HG03066 (cell line): ENCODE measurements at regions not wholly inside any gene's neighbourhood (a gene's known extent, or its start where the extent isn't known, plus 50 kb on each side); places are given as distances from the start of the nearest gene placed in this dataset.
A peak's percentile ranks its signal among the peaks of the same experiment; 100 is the strongest.
"Not testable (repeated sequence)": the region's sequence is repeated elsewhere in the genome, so short reads cannot be mapped to it uniquely, and the experiment has no call there.

Experiments
- ATAC-seq: cut with Tn5 transposase; IDR thresholded peaks from one replicate; pipeline ENCODE4 v1.9.1; 2021; ENCODE audit warnings: low read depth; ENCODE audit not compliant: unreplicated experiment

DNA sequence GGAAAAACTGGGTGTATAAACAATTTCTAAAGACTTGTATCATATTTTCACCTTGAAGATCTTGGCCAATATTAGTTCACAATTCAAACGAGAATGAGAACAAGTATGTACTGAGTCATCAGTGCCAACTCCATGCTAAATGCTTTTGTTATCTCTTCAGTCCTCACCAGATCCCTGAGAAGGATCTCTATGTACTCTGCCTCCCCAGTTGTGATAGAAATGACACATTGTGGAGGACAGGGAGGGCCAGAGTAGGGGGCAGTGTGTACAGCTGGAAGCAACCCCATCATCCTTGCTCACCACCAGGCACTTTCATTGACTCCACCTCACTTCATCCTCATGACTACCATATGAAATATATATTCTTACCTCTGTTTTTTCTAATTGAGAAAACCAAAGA is 353.7 kb upstream of the SOX2 start:
- no peak for ATAC-seq

DNA sequence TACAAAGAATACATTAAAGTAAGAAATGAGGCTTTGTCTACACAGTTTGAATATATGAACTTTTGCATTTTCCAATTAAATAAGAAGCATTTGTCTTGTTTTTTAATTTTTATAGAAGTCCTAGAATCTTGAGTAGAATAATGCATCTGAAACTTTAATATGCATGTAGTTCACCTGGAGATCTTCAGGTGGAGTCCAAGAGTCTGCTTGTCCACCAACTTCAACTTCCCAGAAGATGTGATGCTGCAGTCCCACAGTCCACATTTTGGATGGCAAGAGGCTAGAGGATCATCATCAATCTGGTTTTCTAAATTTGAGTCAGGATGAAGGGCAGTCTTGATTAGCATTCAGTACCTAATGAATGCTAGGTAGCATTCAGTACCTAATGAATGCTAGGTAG is 357.6 kb upstream of the SOX2 start:
- no peak for ATAC-seq

DNA sequence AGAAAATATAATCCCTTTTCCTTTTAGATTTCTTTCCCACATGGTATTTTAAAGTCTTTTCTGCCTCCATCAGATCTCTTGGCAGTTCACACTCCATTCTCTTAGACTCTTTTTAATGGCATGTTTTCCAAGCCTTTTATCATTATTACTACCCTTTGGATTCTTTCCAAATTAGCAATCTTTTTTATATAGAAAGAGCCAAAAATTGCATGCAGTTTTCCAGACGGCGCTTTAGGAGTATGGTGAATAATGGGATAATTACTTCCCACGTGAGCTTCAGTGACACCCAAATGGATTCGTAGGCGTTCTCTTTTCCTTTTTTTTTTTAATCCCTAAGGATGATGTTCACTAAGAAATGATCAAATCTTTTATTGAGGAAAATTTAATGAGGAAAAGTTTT is 354.8 kb upstream of the DNAJC19 start:
- no peak for ATAC-seq

DNA sequence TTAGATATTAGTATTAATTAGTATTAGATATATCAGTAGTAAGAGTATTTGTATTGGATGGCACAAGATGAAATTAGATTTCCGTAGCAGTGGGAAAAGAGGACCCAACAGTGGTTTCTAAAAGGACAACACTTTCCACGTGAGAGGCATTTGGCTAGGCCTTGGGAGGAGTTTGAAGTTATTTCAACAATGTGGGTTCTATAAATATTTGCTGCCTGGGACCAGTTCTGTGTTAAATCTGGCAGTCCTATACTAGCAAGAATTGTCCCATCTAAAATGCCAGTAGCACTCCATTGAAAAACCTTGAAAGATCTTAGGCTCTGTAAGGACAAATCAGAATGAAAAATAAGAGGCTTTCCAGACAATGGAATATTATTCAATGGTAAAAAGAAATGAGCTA is 347.1 kb upstream of the DNAJC19 start:
- ATAC-seq: no peak

DNA sequence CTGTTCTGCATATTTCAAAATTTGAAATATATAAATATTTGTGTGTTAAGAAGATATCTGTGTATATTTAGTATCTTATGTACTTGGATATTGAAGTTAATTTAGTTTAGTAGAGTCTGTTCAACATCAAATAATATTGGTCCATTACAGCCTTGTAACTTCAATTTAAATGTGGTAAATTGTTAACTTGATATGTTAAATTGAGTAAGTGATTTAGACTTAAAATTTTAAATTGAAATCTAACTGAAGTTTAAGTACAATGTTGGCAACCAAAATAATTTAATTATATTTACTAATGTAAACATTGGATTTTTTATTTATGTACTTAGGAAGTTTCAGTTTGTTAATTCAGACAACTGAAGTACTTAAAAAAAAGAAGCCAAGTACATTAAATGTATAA is 343.9 kb upstream of the DNAJC19 start:
- ATAC-seq: no peak

DNA sequence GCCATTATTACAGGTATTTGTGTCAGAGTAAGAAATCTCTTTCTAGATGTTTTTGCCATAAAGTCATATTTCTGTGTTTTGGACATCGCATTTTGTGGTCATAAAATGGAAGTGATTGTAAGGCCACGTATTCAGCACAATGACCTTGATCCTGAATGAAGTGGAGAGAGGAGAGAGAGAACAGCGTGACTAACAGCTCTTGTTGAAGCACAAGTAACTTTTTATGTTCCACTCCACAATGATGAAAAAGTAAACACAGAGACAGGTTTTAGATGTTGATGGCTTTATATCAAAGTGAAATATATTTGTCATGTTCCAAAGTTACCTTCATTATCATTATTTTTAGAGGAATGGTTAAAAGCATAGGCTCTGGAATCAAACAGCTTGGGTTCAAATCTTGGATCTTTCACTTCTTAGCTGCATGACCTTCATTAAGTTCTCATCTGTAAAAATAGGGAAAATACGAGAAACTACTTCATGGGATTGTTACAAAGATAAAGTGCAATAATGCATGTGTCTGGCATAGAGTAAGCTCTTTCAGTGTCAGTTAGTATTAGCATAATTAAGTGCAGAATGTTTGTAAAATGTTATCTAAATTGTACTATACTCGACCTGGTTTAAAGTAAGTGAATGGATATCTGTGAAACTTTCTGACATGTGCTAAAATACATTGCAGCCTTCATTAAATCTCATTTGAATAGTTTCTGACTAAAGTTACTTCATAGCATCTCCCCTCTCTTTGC is 341.5 kb upstream of the DNAJC19 start:
- no peak for ATAC-seq

DNA sequence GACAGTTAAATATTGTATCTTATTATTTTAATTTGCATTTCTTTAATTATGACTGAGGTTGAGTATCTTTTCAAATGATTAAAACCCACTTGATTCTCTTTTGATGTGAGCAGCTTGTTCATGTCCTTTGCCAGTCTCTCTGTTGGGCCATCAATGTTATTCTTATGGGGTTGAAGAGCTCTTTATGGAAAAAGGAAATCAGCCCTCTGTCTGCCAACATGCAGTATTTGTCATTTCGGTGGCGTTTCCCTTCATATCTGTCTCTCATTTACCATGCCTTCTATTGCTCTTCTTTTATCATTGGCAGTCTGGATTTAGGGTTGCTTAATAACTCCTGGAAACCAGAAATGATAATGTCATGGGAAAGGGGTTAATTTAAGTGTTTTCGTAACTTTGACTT is 340.7 kb upstream of the DNAJC19 start:
- no peak for ATAC-seq

DNA sequence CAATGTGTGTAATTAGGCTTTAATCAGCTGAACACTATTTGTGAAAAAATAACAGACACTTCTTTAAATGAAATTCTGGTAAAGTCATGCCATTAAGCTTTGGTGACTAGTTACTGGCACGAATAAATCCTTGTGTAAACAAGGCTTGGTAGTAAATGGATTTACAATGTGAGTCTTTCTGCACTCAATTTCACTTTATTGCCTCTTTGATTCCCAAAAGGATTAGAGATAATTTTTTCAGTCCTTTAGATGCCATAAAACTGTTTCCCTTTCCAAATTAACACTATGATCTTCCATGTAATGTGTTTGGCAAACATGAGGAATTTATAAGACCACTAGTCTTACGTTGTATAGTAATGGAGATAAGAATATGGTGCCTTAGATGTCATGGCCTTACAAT is 339.5 kb upstream of the DNAJC19 start:
- ATAC-seq: no peak

DNA sequence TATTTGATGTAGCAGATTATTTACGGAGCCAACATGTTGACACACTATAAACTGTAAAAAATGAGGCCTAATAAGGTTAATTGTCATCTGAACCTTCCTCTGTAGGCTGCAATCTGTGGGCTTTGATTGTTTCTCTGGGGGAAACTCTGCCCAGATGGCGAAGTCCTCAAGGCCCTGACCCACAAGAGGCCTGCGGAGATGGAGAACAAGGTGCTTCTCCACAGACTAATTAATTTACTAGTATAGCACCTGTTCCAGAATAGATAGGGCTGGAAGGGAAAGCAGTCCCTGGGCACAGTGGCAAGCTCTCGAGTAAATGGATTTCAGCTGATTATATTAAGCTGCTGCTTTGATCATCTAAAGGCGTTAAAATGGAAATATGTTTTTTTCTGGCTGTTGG is 338.8 kb upstream of the DNAJC19 start:
- ATAC-seq: no peak

DNA sequence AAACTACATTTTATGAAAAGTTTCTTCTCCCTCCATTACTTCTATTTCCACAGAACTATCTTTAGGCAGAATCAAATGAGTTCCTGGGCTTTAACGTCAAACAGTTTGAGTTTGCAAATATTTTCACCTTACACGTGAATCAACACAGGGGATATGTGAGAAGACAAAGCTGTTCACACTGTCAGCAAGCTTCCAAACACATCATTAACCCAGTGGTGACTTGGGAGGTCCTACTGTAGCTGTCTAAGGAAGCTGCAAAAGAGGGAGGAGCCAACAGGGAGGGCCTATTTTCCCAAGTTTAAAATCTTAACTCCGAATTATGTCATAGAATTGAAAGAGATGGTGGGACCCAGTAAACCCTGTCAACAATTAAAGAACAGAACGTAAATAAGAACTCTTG is 337.8 kb upstream of the DNAJC19 start:
- ATAC-seq: no peak

DNA sequence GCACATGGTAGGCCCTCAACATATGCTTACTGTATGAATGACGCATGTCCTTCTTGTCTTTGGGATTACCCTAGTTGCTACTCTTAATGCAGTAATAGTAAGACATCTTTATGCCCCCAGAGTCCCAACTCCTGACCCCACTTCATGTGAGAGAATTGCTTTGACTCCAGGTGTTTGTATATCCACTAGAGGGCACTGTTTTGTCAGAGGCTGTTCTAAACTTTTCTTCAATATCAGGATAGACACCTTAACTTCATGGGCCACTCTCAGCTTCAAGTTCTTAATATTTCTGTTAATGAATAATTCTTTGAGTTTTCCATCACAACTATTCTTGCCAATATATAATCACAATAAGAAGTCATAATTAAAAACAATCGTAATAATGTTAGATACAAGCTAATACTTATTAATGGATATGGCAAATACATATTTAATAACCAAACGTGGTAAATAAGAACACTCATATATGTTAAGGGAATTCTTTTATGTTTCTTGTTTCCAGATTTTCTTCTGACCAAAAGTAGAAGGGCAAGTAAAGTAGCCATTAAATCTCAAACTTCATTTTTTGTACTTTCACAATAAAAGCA is 337.2 kb upstream of the DNAJC19 start:
- ATAC-seq: peak; percentile 68

DNA sequence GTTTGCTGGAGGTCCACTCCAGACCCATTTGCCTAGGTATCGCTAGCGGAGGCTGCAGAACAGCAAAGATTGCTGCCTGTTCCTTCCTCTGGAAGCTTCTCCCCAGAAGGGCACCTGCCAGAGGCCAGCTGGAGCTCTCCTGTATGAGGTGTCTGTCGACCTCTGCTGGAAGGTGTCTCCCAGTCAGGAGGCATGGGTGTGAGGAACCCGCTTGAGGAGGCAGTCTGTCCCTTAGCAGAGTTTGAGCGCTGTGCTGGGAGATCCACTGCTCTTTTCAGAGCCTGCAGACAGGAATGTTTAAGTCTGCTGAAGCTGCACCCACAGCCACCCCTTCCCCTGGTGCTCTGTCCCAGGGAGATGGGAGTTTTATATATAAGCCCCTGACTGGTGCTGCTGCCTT is 335.0 kb upstream of the DNAJC19 start:
- not testable (repeated sequence) for ATAC-seq

DNA sequence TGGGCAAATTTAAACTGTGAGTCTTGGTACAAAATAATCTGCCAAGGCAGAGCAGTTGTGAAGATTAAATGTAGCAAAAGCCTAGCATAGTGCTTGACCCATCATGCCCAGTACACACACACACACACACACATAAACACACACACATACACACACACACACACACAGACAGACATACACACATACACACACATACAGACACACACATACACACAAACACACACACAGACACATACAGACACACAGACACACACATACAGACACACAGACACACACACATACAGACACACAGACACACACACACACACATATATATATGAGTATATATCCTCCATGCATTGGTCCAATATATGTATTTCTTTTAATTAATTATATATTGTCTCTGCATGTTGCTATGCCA is 328.8 kb upstream of the DNAJC19 start:
- ATAC-seq: no peak

DNA sequence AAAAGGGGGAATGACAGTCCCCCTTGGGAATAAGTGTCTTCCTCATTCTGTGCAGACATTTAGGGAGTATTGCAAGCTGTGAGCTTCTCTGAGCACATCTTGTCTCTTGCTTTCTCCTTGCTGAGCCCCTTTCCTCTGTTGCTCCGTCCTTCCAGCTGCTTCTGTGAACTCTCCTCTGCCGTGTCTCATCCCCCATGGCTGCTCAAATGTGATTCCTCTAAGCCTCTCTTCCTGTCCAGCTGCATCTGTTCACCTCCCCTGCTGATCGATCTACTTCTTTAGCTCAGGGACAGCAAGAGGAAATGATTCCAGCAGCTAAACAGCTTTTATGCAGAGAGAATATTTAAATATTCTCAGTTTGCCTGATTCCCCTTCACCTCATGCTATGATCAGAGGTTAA is 328.0 kb upstream of the DNAJC19 start:
- ATAC-seq: no peak

DNA sequence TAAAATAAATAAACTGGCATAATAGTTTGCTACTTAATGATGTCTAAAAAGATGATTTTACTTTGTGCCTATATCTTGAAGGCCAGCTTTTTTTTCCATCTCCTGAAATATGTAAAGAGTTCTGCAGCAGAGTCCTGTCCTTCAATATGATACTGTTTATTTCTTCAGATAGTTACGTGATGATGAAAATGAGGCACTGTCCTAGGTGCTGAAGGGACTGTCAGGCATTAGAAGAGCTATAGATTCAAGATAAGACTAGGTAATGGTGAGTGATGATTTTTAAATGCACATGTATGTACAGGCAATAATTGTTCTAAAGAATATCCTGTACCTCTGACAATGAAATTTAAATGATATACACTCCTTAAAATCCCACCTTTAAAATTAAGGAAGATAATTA is 326.9 kb upstream of the DNAJC19 start:
- ATAC-seq: no peak

DNA sequence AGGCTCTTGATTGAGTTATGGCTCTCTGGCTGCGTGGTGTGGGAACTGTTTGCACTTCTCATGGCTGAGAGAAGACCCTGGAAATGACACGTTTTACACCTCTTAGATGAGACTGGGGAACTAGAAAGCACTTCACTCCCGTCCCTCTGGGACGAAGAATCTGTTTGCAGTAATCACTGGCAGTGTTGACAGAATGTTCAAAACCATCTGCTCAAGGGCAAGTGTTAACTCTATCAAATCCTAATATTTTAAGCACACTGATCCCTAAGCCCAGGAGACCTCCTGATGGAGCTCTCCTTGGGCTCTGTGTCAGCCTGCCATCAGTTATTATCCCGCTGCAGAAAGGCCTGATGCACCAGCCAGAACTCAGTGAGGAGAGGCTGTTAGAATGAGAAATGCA is 323.8 kb upstream of the DNAJC19 start:
- no peak for ATAC-seq

DNA sequence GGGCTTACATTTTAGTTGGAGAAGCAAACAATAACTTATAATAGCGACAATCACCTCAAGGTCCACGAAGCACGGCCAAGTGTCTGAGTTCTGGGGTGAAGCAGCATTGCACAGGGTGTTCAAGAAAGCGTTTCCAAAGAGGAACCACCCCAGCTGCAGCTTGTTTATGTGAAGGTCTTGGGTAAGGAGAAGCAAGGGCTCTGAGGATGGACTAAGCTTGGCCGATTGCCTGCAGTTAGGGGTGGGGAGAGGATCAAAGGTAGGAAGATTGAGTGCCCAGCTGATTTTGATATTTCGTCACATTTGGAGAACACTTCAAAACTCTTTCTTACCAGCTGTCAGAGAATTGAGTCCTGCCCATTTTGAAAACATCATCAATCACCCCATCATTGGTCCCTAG is 321.6 kb upstream of the DNAJC19 start:
- no peak for ATAC-seq

DNA sequence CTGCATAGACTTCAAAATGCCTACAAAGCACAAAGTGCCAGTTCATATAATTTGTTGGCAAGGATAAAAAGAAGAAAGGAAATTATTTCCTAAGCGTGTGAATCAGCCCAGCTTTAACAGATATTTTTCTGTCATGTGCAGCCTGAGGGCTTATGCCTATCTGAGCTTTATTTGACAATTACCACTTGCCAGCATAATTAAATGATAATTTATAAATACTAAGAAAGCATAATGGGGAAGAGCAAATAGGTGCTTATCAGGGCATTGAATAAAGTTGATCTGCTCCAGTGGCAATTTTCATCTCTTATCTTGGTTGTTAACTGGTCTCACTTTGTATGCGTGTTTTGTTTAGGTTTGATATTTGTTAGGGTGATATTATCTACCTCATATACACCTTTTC is 313.4 kb upstream of the DNAJC19 start:
- no peak for ATAC-seq

DNA sequence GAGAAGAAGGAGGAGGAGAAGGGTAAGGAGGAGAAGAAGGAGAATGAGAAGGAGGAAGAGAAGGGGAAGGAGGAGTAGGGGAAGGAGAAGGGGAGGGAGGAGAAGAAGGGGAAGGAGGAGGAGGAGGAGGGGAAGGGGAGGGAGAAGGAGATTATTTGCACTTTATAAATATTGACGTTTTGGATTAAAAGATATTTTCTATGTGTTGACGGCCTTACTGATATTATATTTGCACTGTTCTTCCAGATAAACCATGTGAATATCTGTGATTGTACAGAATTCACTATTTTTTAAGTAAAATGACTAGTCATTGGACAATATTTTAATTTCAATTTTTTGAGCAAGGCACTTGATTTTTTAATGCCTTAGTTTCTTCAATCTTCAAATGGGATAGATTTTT is 310.5 kb upstream of the DNAJC19 start:
- no peak for ATAC-seq

DNA sequence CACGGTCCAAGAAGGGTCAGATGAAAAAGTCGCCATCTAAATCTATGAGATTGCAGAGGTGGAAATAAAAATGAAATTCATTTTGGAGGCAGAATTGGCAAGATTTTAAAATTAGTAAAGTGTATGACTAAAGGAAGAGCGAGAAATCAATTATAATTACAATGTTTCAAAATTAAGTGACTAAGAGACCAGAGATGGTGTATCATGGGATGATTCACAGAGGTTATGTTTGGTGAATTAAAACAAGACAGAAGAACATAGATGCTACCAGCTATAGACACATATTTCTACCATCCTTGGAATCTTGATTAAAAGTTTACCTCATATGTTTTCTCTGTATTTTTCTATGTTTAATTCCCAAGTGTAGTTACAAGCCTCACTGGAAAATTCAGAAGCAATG is 308.9 kb upstream of the DNAJC19 start:
- ATAC-seq: no peak

DNA sequence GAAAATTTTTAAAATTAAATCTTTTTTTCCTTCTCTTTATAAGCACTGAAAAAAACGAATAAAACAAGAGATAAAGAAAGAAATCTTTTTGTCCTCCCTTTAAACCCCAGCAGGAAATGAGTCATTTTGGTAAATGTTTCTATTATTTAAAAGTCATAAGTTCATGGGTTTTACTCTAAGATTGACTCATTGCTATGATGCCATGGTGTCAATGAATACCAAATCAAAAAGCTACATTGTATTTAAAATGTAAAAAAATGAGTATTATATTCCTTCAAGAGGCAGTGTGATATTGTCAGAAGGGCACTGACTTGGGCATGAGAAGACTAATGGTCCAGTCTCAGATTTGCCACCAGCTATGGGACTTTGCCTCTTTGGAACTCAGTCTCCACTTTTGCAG is 303.4 kb upstream of the DNAJC19 start:
- ATAC-seq: peak; percentile 58

DNA sequence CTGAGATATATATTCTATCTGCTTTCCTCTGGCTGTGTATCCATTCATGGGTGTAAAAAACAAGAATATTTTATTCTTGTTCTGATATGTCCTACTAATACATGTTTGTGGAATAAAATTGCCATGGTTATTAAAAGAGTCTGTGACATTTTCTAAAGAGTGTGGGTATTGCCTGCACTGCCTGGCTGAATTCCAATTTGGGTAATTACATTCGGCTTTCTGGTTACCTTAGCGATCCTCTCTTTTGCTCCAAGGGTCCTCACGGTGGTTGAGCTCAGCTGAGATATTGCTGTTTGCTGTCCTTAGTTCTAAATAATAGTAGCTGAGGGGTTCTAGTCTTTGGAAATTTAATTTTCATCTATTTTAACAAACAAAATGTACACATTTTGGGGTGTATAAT is 301.4 kb upstream of the DNAJC19 start:
- ATAC-seq: no peak

DNA sequence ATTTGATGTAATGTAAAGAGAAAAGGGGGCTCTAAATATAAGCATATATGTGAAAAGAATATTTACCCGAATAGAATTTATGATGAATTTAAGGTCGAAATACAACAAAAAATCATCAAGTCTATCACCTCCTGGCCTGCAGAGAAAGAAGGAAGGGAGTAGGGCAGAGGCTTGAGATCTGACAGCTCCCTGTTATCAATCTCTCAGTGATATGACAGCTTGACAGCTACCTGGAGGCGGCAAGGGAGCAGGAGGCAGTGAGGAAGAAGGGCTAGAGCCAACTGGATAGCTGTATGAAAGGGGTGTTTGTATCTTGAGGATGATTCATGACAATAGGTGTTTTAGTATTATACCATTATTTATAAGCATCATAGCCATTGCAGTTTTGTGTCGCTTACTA is 299.8 kb upstream of the DNAJC19 start:
- no peak for ATAC-seq
